GM23338 (cell line): ENCODE measurements at regions not wholly inside any gene's neighbourhood (a gene's known extent, or its start where the extent isn't known, plus 50 kb on each side); places are given as distances from the start of the nearest gene placed in this dataset.

Source experiments
- CTCF ChIP-seq, 2 experiments: fragments of 200-600 bp in 1 of 2; sonication (generic) in 1 of 2; conservative IDR thresholded peaks; 2 replicates each; pipeline versions ENCODE4 v1.5.1 to v1.6.1; 2016 to 2017; ENCODE audit warnings: antibody characterized with exemption in 2 of 2, low read depth in 2 of 2, mild to moderate bottlenecking in 2 of 2, moderate library complexity in 1 of 2
- EZH2 ChIP-seq: fragments of 200-600 bp; sonication (generic); IDR thresholded peaks from one replicate; pipeline ENCODE4 v1.8.0; 2017; ENCODE audit warnings: antibody characterized with exemption, mild to moderate bottlenecking, low read depth; ENCODE audit not compliant: unreplicated experiment
- POLR2AphosphoS5 ChIP-seq: IDR thresholded peaks from 2 replicates; pipeline ENCODE4 v1.6.1; 2016; ENCODE audit warnings: antibody characterized with exemption, low read depth

DNA sequence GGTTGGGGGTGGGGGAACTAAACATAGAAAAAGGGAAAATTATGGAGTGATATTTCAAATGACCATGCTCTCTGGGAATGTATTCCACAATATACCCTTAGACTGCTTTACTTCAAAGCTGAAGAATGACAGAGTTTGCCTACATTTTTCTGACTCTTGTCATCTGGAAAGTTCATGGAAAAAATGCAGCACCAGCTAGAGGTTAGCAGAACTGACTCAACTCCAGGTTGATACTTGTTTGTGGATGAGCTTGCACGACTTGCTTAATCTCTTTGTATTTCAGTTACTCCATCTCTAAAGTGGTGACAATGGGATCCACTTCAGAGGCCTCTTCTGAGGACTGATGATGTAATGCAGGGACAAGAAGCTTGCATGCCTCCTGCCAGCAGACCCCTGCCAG, 824.0 kb upstream of the ID2 start:
- TF ChIP-seq CTCF (conservative IDR thresholded peaks at IDR 0.05; ENCODE audit: low read depth in 2 of 2) (no peak), EZH2 (no peak), POLR2AphosphoS5 (no peak)
